ENCODE measurements at regions not wholly inside any gene's neighbourhood (a gene's known extent, or its start where the extent isn't known, plus 50 kb on each side); places are given as distances from the start of the nearest gene placed in this dataset.
A peak's percentile ranks its signal among the peaks of the same experiment; 100 is the strongest.

DNA sequence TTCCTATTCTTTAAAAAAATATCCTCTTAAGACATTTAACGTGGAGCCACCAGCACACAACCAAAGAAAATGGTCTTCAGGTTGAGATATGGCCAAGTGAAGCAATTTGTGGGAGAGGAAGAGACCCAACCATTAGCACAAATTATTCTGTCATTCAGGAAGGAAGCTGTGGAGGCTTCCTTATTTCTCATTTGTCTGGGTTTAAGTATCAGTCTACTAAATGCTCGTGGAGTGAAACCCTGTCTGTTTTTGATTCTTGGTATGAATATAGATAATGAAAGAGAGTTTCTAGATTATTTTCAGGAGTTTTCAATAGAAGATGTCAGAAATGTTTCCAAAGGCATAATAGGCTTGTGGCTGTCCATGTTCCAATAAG is 125.1 kb downstream of the GPR65 start:
- Mint-ChIP-seq H3K9me3 (ENCODE audit: unreplicated experiment) (no peaks in the 10 kb centered on the region), H3K27ac (ENCODE audit: unreplicated experiment) (peak overlapping the region; percentile 2), H3K4me1 (ENCODE audit: unreplicated experiment) (peaks cover 20% of the 10 kb centered on the region), H3K36me3 (ENCODE audit: low read depth, unreplicated experiment) (peaks cover 3% of the 10 kb centered on the region), H3K27me3 (ENCODE audit: unreplicated experiment) (peaks cover 5% of the 10 kb centered on the region), H3K4me3 (ENCODE audit: unreplicated experiment) (no peak overlapping the region)
- TF ChIP-seq, protein P1, sequence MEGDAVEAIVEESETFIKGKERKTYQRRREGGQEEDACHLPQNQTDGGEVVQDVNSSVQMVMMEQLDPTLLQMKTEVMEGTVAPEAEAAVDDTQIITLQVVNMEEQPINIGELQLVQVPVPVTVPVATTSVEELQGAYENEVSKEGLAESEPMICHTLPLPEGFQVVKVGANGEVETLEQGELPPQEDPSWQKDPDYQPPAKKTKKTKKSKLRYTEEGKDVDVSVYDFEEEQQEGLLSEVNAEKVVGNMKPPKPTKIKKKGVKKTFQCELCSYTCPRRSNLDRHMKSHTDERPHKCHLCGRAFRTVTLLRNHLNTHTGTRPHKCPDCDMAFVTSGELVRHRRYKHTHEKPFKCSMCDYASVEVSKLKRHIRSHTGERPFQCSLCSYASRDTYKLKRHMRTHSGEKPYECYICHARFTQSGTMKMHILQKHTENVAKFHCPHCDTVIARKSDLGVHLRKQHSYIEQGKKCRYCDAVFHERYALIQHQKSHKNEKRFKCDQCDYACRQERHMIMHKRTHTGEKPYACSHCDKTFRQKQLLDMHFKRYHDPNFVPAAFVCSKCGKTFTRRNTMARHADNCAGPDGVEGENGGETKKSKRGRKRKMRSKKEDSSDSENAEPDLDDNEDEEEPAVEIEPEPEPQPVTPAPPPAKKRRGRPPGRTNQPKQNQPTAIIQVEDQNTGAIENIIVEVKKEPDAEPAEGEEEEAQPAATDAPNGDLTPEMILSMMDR (IDR thresholded peaks at IDR 0.05; ENCODE audit: unreplicated experiment): no peak
- no peak for DNase-seq (ENCODE audit: low spot score)

Data from endothelial cell (in vitro differentiated cells).